Small intestine (tissue), 7 donors: ENCODE measurements at regions not wholly inside any gene's neighbourhood (a gene's known extent, or its start where the extent isn't known, plus 50 kb on each side); places are given as distances from the start of the nearest gene placed in this dataset.

Source experiments
- DNase-seq, 2 donors: peaks; one replicate each; pipeline versions ENCODE4 v3.0.0 to v3.0.0-alpha.2; 2013
- FAIRE-seq: peaks from 2 replicates; lab custom pipeline; 2012; peaks lifted over from hg19 to GRCh38; lab: Jason Lieb, UNC
- H3K27ac ChIP-seq, 3 donors: one replicate each; pipeline ENCODE4 v1.5.1; 2013; ENCODE audit warnings: low read length in 2 of 3, mild to moderate bottlenecking in 2 of 3, control low read depth in 1 of 3, inconsistent platforms in 1 of 3, low read depth in 1 of 3, moderate library complexity in 1 of 3
- H3K27me3 ChIP-seq, 3 donors: one replicate each; pipeline ENCODE4 v1.6.1; 2013; ENCODE audit warnings: low read length in 3 of 3, inconsistent platforms in 1 of 3; ENCODE audit not compliant: control insufficient read depth in 3 of 3, insufficient read depth in 3 of 3
- H3K36me3 ChIP-seq, 3 donors: one replicate each; pipeline ENCODE4 v1.6.1; 2013; ENCODE audit warnings: low read length in 3 of 3, inconsistent platforms in 1 of 3, low read depth in 1 of 3, mild to moderate bottlenecking in 1 of 3, moderate library complexity in 1 of 3; ENCODE audit not compliant: control insufficient read depth in 3 of 3, insufficient read depth in 2 of 3
- H3K4me1 ChIP-seq, 3 donors: one replicate each; pipeline ENCODE4 v1.6.1; 2013; ENCODE audit warnings: low read length in 2 of 3, inconsistent platforms in 1 of 3, low read depth in 1 of 3, mild to moderate bottlenecking in 1 of 3, moderate library complexity in 1 of 3; ENCODE audit not compliant: control insufficient read depth in 3 of 3, insufficient read depth in 2 of 3
- H3K4me3 ChIP-seq, 3 donors: one replicate each; pipeline ENCODE4 v1.5.1; 2013; ENCODE audit warnings: low read length in 3 of 3, control low read depth in 1 of 3, inconsistent platforms in 1 of 3, low read depth in 1 of 3, mild to moderate bottlenecking in 1 of 3, moderate library complexity in 1 of 3
- H3K9me3 ChIP-seq, 2 donors: one replicate each; pipeline ENCODE4 v1.6.1; 2013; ENCODE audit warnings: low read depth in 1 of 2, low read length in 1 of 2; ENCODE audit not compliant: control insufficient read depth in 2 of 2, insufficient read depth in 1 of 2
- WGBS, 3 donors: extraction: QIAGEN DNeasy Blood & Tissue Kit; methylation state at CpG; one replicate each; pipeline ENCODE4 v1.1.7; 2013; 5-methylcytosine and 5-hydroxymethylcytosine counted together
- donor health status: healthy with polysubstance abuse.
- donor health status: control.
- donor health status: control.
- donor health status: Bipolar disorder and iron deficiency.
- donor health status: healthy.

GRCh38 chr15:47337106-47337505, 380.2 kb upstream of the SEMA6D start:
- H3K4me3 ChIP-seq, result no peak overlapping the region
- peaks cover 0 to 8% of the 10 kb centered on the region in 2 donors for H3K9me3 ChIP-seq
- no peaks in the 10 kb centered on the region for H3K36me3 ChIP-seq
- no peak for FAIRE-seq
- no peaks in the 10 kb centered on the region for H3K4me1 ChIP-seq
- 54 to 84% (median 70%) methylated on average over 2 of the region's 2 CpGs for WGBS, 3 donors
- no peak for DNase-seq
- H3K27me3 ChIP-seq, result no peaks in the 10 kb centered on the region
- no peak overlapping the region for H3K27ac ChIP-seq

GRCh38 chr15:47337836-47338235, 379.5 kb upstream of the SEMA6D start:
- DNase-seq, result no peak
- H3K27ac ChIP-seq, result no peak overlapping the region
- no peak for FAIRE-seq
- 78 to 84% (median 83%) methylated on average over 4 of the region's 4 CpGs for WGBS, 3 donors
- no peaks in the 10 kb centered on the region for H3K36me3 ChIP-seq
- no peaks in the 10 kb centered on the region for H3K27me3 ChIP-seq
- no peaks in the 10 kb centered on the region for H3K4me1 ChIP-seq
- H3K9me3 ChIP-seq, result peaks cover 0 to 8% of the 10 kb centered on the region in 2 donors
- no peak overlapping the region for H3K4me3 ChIP-seq

- FAIRE-seq, result no peak
- Histone ChIP-seq H3K36me3 (no peaks in the 10 kb centered on the region), H3K4me3 (no peak overlapping the region), H3K27ac (no peak overlapping the region), H3K9me3 (peaks cover 0 to 8% of the 10 kb centered on the region in 2 donors), H3K27me3 (no peaks in the 10 kb centered on the region), H3K4me1 (no peaks in the 10 kb centered on the region)
- WGBS, 3 donors, result 75 to 85% (median 80%) methylated on average over 3 of the region's 3 CpGs
- DNase-seq, result no peak
These were observed 378.5 kb upstream of the SEMA6D start for GRCh38 chr15:47338771-47339170.

- H3K27me3 ChIP-seq, result no peaks in the 10 kb centered on the region
- 72 to 77% (median 76%) methylated on average over 4 of the region's 4 CpGs for WGBS, 3 donors
- no peak overlapping the region for H3K4me3 ChIP-seq
- no peak overlapping the region for H3K27ac ChIP-seq
- H3K4me1 ChIP-seq, result no peaks in the 10 kb centered on the region
- H3K36me3 ChIP-seq, result no peaks in the 10 kb centered on the region
- no peaks in the 10 kb centered on the region for H3K9me3 ChIP-seq
- DNase-seq, result no peak
- no peak for FAIRE-seq
These were observed 377.3 kb upstream of the SEMA6D start for GRCh38 chr15:47339800-47340570.

GRCh38 chr15:47340571-47340920, 376.8 kb upstream of the SEMA6D start:
- H3K36me3 ChIP-seq, result no peaks in the 10 kb centered on the region
- H3K9me3 ChIP-seq, result no peaks in the 10 kb centered on the region
- DNase-seq (no peak), FAIRE-seq (no peak)
- H3K4me3 ChIP-seq, result no peak overlapping the region
- WGBS, 3 donors, result 70 to 84% (median 78%) methylated on average over 2 of the region's 2 CpGs
- H3K27me3 ChIP-seq, result no peaks in the 10 kb centered on the region
- no peak overlapping the region for H3K27ac ChIP-seq
- no peaks in the 10 kb centered on the region for H3K4me1 ChIP-seq

GRCh38 chr15:47349179-47349578, 368.1 kb upstream of the SEMA6D start:
- DNase-seq (no peak), FAIRE-seq (no peak)
- Histone ChIP-seq H3K4me3 (no peak overlapping the region), H3K27me3 (no peaks in the 10 kb centered on the region), H3K9me3 (no peaks in the 10 kb centered on the region), H3K4me1 (no peaks in the 10 kb centered on the region), H3K27ac (no peak overlapping the region), H3K36me3 (no peaks in the 10 kb centered on the region)
- 73 to 90% (median 87%) methylated on average over 2 of the region's 2 CpGs for WGBS, 3 donors

GRCh38 chr15:47351501-47351900, 365.8 kb upstream of the SEMA6D start:
- Histone ChIP-seq H3K27ac (no peak overlapping the region), H3K27me3 (no peaks in the 10 kb centered on the region), H3K9me3 (no peaks in the 10 kb centered on the region), H3K4me3 (no peak overlapping the region), H3K4me1 (no peaks in the 10 kb centered on the region), H3K36me3 (no peaks in the 10 kb centered on the region)
- no peak for DNase-seq
- FAIRE-seq, result no peak

- H3K27me3 ChIP-seq, result no peaks in the 10 kb centered on the region
- no peaks in the 10 kb centered on the region for H3K36me3 ChIP-seq
- no peak for FAIRE-seq
- 34 to 63% (median 41%) methylated on average over 3 of the region's 3 CpGs for WGBS, 3 donors
- no peak overlapping the region for H3K4me3 ChIP-seq
- no peak overlapping the region for H3K27ac ChIP-seq
- DNase-seq, result no peak
- no peaks in the 10 kb centered on the region for H3K4me1 ChIP-seq
- no peaks in the 10 kb centered on the region for H3K9me3 ChIP-seq
These were observed 365.1 kb upstream of the SEMA6D start for GRCh38 chr15:47352217-47352616.

- Histone ChIP-seq H3K27me3 (no peaks in the 10 kb centered on the region), H3K27ac (no peak overlapping the region)
- FAIRE-seq, result no peak
These were observed 361.5 kb upstream of the SEMA6D start for GRCh38 chr15:47355759-47356158.

More at GRCh38 chr15:47355759-47356158, 361.5 kb upstream of the SEMA6D start:
- DNase-seq, result no peak
- no peak overlapping the region for H3K4me3 ChIP-seq
- H3K36me3 ChIP-seq, result no peaks in the 10 kb centered on the region
- H3K4me1 ChIP-seq, result no peaks in the 10 kb centered on the region
- H3K9me3 ChIP-seq, result no peaks in the 10 kb centered on the region
